ENCODE measurements at regions not wholly inside any gene's neighbourhood (a gene's known extent, or its start where the extent isn't known, plus 50 kb on each side); places are given as distances from the start of the nearest gene placed in this dataset.

DNA sequence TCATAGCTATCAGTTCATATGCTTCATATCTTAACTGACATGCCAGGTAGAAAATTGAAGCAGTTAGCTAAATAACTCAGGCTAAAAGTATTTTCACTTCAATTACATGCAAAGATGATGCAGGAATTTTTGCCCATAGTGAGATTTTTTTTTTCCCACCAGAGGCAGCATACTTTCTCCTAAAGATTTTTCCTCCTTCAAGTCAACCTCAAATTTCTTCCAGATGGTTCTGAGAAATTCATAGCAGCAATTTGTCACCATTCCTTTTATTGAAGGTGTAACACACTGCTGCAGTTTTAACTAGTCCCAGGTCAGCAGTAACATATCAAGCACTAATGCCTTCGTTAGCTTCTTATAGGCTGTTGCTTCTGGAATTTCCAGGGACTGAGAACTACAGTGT is 141.9 kb downstream of the SUCLA2 start:
- TF ChIP-seq CTCF (IDR thresholded peaks at IDR 0.05; ENCODE audit: poor library complexity, severe bottlenecking), result peak; percentile 41
- peak; percentile 9 for TF ChIP-seq RAD21 (conservative IDR thresholded peaks at IDR 0.05)
- no peak for TF ChIP-seq EZH2 (IDR thresholded peaks at IDR 0.05; ENCODE audit: borderline replicate concordance, insufficient read depth, low read length, poor library complexity, severe bottlenecking)
- TF ChIP-seq EP300 (conservative IDR thresholded peaks at IDR 0.05; ENCODE audit: poor library complexity, severe bottlenecking), result no peak
- TF ChIP-seq POLR2AphosphoS5 (IDR thresholded peaks at IDR 0.05), result no peak
- TF ChIP-seq TAF1 (IDR thresholded peaks at IDR 0.05; ENCODE audit: low read depth), result no peak
- TF ChIP-seq, protein P1, sequence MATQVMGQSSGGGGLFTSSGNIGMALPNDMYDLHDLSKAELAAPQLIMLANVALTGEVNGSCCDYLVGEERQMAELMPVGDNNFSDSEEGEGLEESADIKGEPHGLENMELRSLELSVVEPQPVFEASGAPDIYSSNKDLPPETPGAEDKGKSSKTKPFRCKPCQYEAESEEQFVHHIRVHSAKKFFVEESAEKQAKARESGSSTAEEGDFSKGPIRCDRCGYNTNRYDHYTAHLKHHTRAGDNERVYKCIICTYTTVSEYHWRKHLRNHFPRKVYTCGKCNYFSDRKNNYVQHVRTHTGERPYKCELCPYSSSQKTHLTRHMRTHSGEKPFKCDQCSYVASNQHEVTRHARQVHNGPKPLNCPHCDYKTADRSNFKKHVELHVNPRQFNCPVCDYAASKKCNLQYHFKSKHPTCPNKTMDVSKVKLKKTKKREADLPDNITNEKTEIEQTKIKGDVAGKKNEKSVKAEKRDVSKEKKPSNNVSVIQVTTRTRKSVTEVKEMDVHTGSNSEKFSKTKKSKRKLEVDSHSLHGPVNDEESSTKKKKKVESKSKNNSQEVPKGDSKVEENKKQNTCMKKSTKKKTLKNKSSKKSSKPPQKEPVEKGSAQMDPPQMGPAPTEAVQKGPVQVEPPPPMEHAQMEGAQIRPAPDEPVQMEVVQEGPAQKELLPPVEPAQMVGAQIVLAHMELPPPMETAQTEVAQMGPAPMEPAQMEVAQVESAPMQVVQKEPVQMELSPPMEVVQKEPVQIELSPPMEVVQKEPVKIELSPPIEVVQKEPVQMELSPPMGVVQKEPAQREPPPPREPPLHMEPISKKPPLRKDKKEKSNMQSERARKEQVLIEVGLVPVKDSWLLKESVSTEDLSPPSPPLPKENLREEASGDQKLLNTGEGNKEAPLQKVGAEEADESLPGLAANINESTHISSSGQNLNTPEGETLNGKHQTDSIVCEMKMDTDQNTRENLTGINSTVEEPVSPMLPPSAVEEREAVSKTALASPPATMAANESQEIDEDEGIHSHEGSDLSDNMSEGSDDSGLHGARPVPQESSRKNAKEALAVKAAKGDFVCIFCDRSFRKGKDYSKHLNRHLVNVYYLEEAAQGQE (IDR thresholded peaks at IDR 0.05; ENCODE audit: borderline replicate concordance), result no peak

Data from neural cell (in vitro differentiated cells).